Cardiac fibroblast (primary cell): ENCODE measurements at regions not wholly inside any gene's neighbourhood (a gene's known extent, or its start where the extent isn't known, plus 50 kb on each side); places are given as distances from the start of the nearest gene placed in this dataset.

Source experiments
- DNase-seq, 2 donors: peaks; one replicate each; pipeline versions ENCODE4 v3.0.0 to v3.0.0-alpha.2; 2010; ENCODE audit warnings: low read depth in 2 of 2
- H3K4me3 ChIP-seq, 2 donors: replicated peaks in 1 of 2; 1 replicate in 1 of 2; 2 replicates in 1 of 2; pipeline ENCODE4 v1.5.1; 2011; ENCODE audit warnings: low read depth in 2 of 2, low read length in 2 of 2, mild to moderate bottlenecking in 2 of 2, moderate library complexity in 1 of 2
- CTCF ChIP-seq: IDR thresholded peaks from one replicate; pipeline ENCODE4 v1.5.1; 2011; ENCODE audit warnings: low read depth, mild to moderate bottlenecking, low read length, inconsistent platforms

GRCh38 chr6:3596766-3597165, 139.9 kb upstream of the SLC22A23 start:
- DNase-seq = no peak
- no peak for TF ChIP-seq CTCF
- H3K4me3 ChIP-seq = no peak overlapping the region

GRCh38 chr6:3594201-3594600, 137.4 kb upstream of the SLC22A23 start:
- no peak for TF ChIP-seq CTCF
- H3K4me3 ChIP-seq = no peak overlapping the region
- DNase-seq = peak in 1 of 2 donors; percentile 27

GRCh38 chr6:3593161-3593560, 136.3 kb upstream of the SLC22A23 start:
- no peak for TF ChIP-seq CTCF
- DNase-seq = no peak
- H3K4me3 ChIP-seq = no peak overlapping the region

GRCh38 chr6:3592371-3592941, 135.6 kb upstream of the SLC22A23 start:
- no peak for TF ChIP-seq CTCF
- DNase-seq = peak; percentile 92 to 100
- H3K4me3 ChIP-seq = no peak overlapping the region

- H3K4me3 ChIP-seq = no peak overlapping the region
- TF ChIP-seq CTCF = no peak
These were observed 135.1 kb upstream of the SLC22A23 start for GRCh38 chr6:3591970-3592369.

GRCh38 chr6:3587660-3588059, 130.8 kb upstream of the SLC22A23 start:
- H3K4me3 ChIP-seq = no peak overlapping the region
- TF ChIP-seq CTCF = no peak
- no peak for DNase-seq

More at GRCh38 chr6:3591970-3592369, 135.1 kb upstream of the SLC22A23 start:
- no peak for DNase-seq
